ENCODE measurements at regions not wholly inside any gene's neighbourhood (a gene's known extent, or its start where the extent isn't known, plus 50 kb on each side); places are given as distances from the start of the nearest gene placed in this dataset.

GRCh38 chr4:127118681-127119080, 514.1 kb upstream of the INTU start:
- no peaks in the 10 kb centered on the region for H3K27me3 ChIP-seq (ENCODE audit: low read depth, low read length)
- no peak overlapping the region for H2AFZ ChIP-seq (ENCODE audit: low read depth, low read length)
- H3K9me3 ChIP-seq (ENCODE audit: insufficient read depth, low read length), result no peaks in the 10 kb centered on the region
- H3K9ac ChIP-seq (ENCODE audit: low read length), result no peak overlapping the region
- H3K79me2 ChIP-seq (ENCODE audit: low read length), result no peaks in the 10 kb centered on the region
- H3K27ac ChIP-seq (ENCODE audit: low read length), result no peak overlapping the region
- no peaks in the 10 kb centered on the region for H3K36me3 ChIP-seq (replicated peaks; ENCODE audit: low read depth, low read length)
- TF ChIP-seq CTCF (IDR thresholded peaks at IDR 0.05; ENCODE audit: low read depth, low read length), result no peak
- no peak for TF ChIP-seq EZH2phosphoT487 (IDR thresholded peaks at IDR 0.05; ENCODE audit: low read depth)
- H3K4me2 ChIP-seq (ENCODE audit: low read length), result no peak overlapping the region
- H4K20me1 ChIP-seq (ENCODE audit: insufficient read depth, low read length), result no peaks in the 10 kb centered on the region
- H3K4me3 ChIP-seq (ENCODE audit: low read length), result no peak overlapping the region
- H3K4me1 ChIP-seq (ENCODE audit: low read length), result 0 out of 2 replicates have a peak, but pooled peaks cover 4% of the 10 kb centered on the region

GRCh38 chr4:127120441-127121090, 512.2 kb upstream of the INTU start:
- Histone ChIP-seq H3K36me3 (replicated peaks; ENCODE audit: low read depth, low read length) (no peaks in the 10 kb centered on the region), H3K4me3 (ENCODE audit: low read length) (no peak overlapping the region), H4K20me1 (ENCODE audit: insufficient read depth, low read length) (no peaks in the 10 kb centered on the region), H3K9me3 (ENCODE audit: insufficient read depth, low read length) (no peaks in the 10 kb centered on the region), H3K4me2 (ENCODE audit: low read length) (no peak overlapping the region), H3K27ac (ENCODE audit: low read length) (no peak overlapping the region), H3K27me3 (ENCODE audit: low read depth, low read length) (no peaks in the 10 kb centered on the region), H3K4me1 (ENCODE audit: low read length) (no peaks in the 10 kb centered on the region), H3K9ac (ENCODE audit: low read length) (no peak overlapping the region), H3K79me2 (ENCODE audit: low read length) (no peaks in the 10 kb centered on the region), H2AFZ (ENCODE audit: low read depth, low read length) (no peak overlapping the region)
- no peak for TF ChIP-seq EZH2phosphoT487 (IDR thresholded peaks at IDR 0.05; ENCODE audit: low read depth)

DNA sequence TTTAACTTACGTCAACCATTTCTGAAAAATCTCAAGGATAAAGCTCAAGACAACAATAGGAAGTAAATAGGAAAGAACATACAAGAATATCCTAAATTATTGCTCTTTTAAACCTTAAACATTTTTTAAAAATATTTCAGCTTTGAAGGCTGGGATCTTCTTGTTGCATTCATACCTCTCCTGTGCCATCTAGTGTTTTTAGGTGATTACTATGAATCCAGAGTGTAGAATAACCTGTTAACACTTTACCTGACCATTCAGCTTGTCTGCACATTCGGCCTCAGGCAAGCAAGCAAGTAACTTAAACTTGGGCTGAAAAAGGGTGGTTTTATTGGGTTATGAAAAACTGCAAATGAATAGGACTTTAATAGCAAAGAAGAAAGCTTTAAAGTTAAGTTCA, 507.8 kb upstream of the INTU start:
- Histone ChIP-seq H3K27me3 (ENCODE audit: low read depth, low read length) (no peaks in the 10 kb centered on the region), H3K9me3 (ENCODE audit: insufficient read depth, low read length) (no peaks in the 10 kb centered on the region), H4K20me1 (ENCODE audit: insufficient read depth, low read length) (no peaks in the 10 kb centered on the region), H3K9ac (ENCODE audit: low read length) (no peak overlapping the region), H2AFZ (ENCODE audit: low read depth, low read length) (no peak overlapping the region), H3K36me3 (replicated peaks; ENCODE audit: low read depth, low read length) (no peaks in the 10 kb centered on the region), H3K27ac (ENCODE audit: low read length) (no peak overlapping the region), H3K4me3 (ENCODE audit: low read length) (no peak overlapping the region), H3K79me2 (ENCODE audit: low read length) (no peaks in the 10 kb centered on the region), H3K4me1 (ENCODE audit: low read length) (no peaks in the 10 kb centered on the region), H3K4me2 (ENCODE audit: low read length) (no peak overlapping the region)
- TF ChIP-seq EZH2phosphoT487 (IDR thresholded peaks at IDR 0.05; ENCODE audit: low read depth), result no peak
- peak; percentile 47 for TF ChIP-seq CTCF (IDR thresholded peaks at IDR 0.05; ENCODE audit: low read depth, low read length)

GRCh38 chr4:127126718-127127117, 506.0 kb upstream of the INTU start:
- no peak overlapping the region for H2AFZ ChIP-seq (ENCODE audit: low read depth, low read length)
- H3K9ac ChIP-seq (ENCODE audit: low read length), result no peak overlapping the region
- H3K4me1 ChIP-seq (ENCODE audit: low read length), result no peaks in the 10 kb centered on the region
- H3K4me3 ChIP-seq (ENCODE audit: low read length), result no peak overlapping the region
- H3K9me3 ChIP-seq (ENCODE audit: insufficient read depth, low read length), result no peaks in the 10 kb centered on the region
- no peak overlapping the region for H3K27ac ChIP-seq (ENCODE audit: low read length)
- H3K27me3 ChIP-seq (ENCODE audit: low read depth, low read length), result no peaks in the 10 kb centered on the region
- H3K4me2 ChIP-seq (ENCODE audit: low read length), result no peak overlapping the region
- no peaks in the 10 kb centered on the region for H4K20me1 ChIP-seq (ENCODE audit: insufficient read depth, low read length)
- no peaks in the 10 kb centered on the region for H3K36me3 ChIP-seq (replicated peaks; ENCODE audit: low read depth, low read length)
- no peaks in the 10 kb centered on the region for H3K79me2 ChIP-seq (ENCODE audit: low read length)
- TF ChIP-seq CTCF (IDR thresholded peaks at IDR 0.05; ENCODE audit: low read depth, low read length), result no peak
- no peak for TF ChIP-seq EZH2phosphoT487 (IDR thresholded peaks at IDR 0.05; ENCODE audit: low read depth)
